Transverse colon (tissue), 4 donors: ENCODE measurements at regions not wholly inside any gene's neighbourhood (a gene's known extent, or its start where the extent isn't known, plus 50 kb on each side); places are given as distances from the start of the nearest gene placed in this dataset.

Experiments
- DNase-seq: peaks from one replicate; pipeline ENCODE4 v3.0.0-alpha.2; 2019
- H3K27ac ChIP-seq, 4 donors: fragments of 200-600 bp; sonication (generic); 2 replicates each; pipeline ENCODE4 v1.5.1; 2016 to 2018; ENCODE audit warnings: inconsistent platforms in 4 of 4
- H3K27me3 ChIP-seq: fragments of 200-600 bp; sonication (generic); 2 replicates; pipeline ENCODE4 v1.5.1; 2017; ENCODE audit warnings: inconsistent platforms
- H3K36me3 ChIP-seq, 4 donors: fragments of 200-600 bp; sonication (generic); 2 replicates each; pipeline ENCODE4 v1.5.1; 2017 to 2019; ENCODE audit warnings: inconsistent platforms in 4 of 4
- H3K4me1 ChIP-seq, 4 donors: fragments of 200-600 bp; sonication (generic); 2 replicates each; pipeline ENCODE4 v1.5.1; 2017 to 2020; ENCODE audit warnings: inconsistent platforms in 4 of 4
- H3K4me3 ChIP-seq, 4 donors: fragments of 200-600 bp; sonication (generic); 1 replicate in 1 of 4; 2 replicates in 3 of 4; pipeline versions ENCODE4 v1.5.1 to v1.6.1; 2017 to 2019; ENCODE audit warnings: inconsistent platforms in 4 of 4
- H3K9me3 ChIP-seq, 2 donors: fragments of 200-600 bp; sonication (generic); 2 replicates each; pipeline ENCODE4 v1.5.1; 2017 to 2019; ENCODE audit warnings: inconsistent platforms in 2 of 2
- EP300 ChIP-seq: sonication (generic); formaldehyde crosslinking; IDR thresholded peaks from one replicate; pipeline ENCODE4 v1.6.1; 2017; ENCODE audit warnings: antibody characterized with exemption, low read depth
- POLR2A ChIP-seq: fragments of 450-650 bp; IDR thresholded peaks from one replicate; pipeline ENCODE4 v1.6.1; 2016; ENCODE audit warnings: antibody characterized with exemption, mild to moderate bottlenecking, moderate library complexity
- POLR2AphosphoS5 ChIP-seq, 3 donors: sonication (generic); formaldehyde crosslinking; IDR thresholded peaks; one replicate each; pipeline ENCODE4 v1.6.1; 2016; ENCODE audit warnings: antibody characterized with exemption in 3 of 3
- WGBS, 2 donors: methylation state at CpG; one replicate each; pipeline ENCODE4 v1.1.5; 2018; ENCODE audit warnings: low coverage in 1 of 2; 5-methylcytosine and 5-hydroxymethylcytosine counted together
- in situ Hi-C, 4 donors: fragments of 200-750 bp; cut with MboI; loops; one replicate each; pipeline versions ENCODE4 v1.15.0 to v1.15.1; 2017; ENCODE audit warnings: low sequenced_read_pairs in 3 of 4, low pct_ligation_motif_present in 1 of 4, low pct_unique_long_range_greater_than_20kb in 1 of 4
- intact Hi-C: fragments of 100-400 bp; cut with DNase I; formaldehyde crosslinking; loops from one replicate; pipeline ENCODE4 v1.15.1; 2023; ENCODE audit warnings: low total_unique reads
- TF ChIP-seq, protein P1 (sequence below), 5 experiments: fragments of 200-600 bp in 3 of 5; fragments of 450-650 bp in 2 of 5; sonication (generic) in 3 of 5; IDR thresholded peaks; 1 replicate in 2 of 5; 2 replicates in 3 of 5; pipeline ENCODE4 v1.5.1; 2016 to 2017; ENCODE audit warnings: antibody characterized with exemption in 5 of 5, inconsistent platforms in 3 of 5, mild to moderate bottlenecking in 2 of 5, moderate library complexity in 1 of 5

DNA sequence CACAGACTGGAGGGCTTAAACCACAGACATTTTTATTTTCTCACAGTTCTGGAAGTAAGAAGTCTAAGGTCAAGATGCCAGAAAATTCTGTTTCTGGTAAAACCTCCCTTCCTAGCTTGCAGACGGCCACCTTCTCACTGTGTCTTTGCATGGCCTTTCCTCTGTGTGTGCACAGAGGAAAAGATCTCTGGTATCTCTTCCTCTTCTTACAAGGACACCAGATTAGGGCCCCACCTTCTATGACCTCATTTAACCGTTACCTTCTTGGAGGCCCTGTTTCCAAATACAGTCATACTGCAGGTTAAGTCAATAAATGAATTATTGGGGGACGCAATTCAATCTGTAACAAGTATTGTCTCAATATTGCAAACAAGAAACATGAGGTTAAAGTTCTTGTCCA, 63.0 kb upstream of the PRDX6 start:
- Histone ChIP-seq H3K4me3 (no peak overlapping the region), H3K9me3 (no peaks in the 10 kb centered on the region), H3K27me3 (no peaks in the 10 kb centered on the region), H3K27ac (no peak overlapping the region), H3K36me3 (no peaks in the 10 kb centered on the region), H3K4me1 (peaks cover 0 to 10% (median 3%) of the 10 kb centered on the region in 4 donors)
- TF ChIP-seq POLR2AphosphoS5 (IDR thresholded peaks at IDR 0.05) (no peak), EP300 (no peak), POLR2A (no peak)
- TF ChIP-seq, protein P1, sequence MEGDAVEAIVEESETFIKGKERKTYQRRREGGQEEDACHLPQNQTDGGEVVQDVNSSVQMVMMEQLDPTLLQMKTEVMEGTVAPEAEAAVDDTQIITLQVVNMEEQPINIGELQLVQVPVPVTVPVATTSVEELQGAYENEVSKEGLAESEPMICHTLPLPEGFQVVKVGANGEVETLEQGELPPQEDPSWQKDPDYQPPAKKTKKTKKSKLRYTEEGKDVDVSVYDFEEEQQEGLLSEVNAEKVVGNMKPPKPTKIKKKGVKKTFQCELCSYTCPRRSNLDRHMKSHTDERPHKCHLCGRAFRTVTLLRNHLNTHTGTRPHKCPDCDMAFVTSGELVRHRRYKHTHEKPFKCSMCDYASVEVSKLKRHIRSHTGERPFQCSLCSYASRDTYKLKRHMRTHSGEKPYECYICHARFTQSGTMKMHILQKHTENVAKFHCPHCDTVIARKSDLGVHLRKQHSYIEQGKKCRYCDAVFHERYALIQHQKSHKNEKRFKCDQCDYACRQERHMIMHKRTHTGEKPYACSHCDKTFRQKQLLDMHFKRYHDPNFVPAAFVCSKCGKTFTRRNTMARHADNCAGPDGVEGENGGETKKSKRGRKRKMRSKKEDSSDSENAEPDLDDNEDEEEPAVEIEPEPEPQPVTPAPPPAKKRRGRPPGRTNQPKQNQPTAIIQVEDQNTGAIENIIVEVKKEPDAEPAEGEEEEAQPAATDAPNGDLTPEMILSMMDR (IDR thresholded peaks at IDR 0.05) = no peak
- in situ Hi-C loops (loop anchor here in 3 of 4 donors (10.0 to 25.0 kb wide), 2 partner anchors 669 to 677 kb away; no protein-coding TSS in a partner anchor), intact Hi-C loops (no loop called here)
- DNase-seq = no peak
- 39 to 61% methylated on average over 2 to 3 of the region's 3 CpGs for WGBS, 2 donors

DNA sequence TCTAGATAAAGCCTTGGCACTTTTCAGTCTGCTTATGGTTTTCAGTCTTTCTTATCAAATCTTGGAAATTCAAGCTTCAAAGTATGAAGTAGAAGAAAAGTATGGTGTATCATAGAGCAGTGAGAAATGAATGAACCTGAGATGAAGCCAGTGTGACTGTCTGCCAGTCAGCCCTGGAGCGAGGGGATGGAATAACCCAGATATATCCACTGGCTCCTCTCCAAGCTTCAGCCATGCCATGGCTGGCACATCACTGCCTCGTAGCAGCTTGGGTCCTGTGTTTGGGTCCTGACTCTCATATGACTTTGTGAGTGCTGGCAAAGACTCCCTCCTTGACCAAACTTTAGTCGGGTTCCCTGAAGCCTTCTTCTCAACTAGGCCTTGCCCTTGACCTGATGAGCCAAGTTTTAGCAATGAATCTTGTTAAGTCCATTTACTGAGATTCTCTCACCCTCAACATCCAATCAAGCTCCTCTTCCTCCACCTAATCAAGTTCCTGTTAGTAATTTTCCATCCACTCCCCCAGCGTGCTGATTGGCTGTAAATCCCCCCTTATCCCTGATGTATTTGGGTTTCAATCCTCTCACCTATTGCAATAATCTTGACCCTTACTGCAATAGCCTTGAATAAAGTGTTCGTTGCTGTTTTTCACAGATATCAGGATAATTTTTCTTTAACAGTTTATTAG, 62.5 kb upstream of the PRDX6 start:
- H3K36me3 ChIP-seq = no peaks in the 10 kb centered on the region
- H3K27me3 ChIP-seq = no peaks in the 10 kb centered on the region
- WGBS, 2 donors = 90% methylated on average over 4 to 5 of the region's 5 CpGs
- H3K4me3 ChIP-seq = no peak overlapping the region
- no peak for DNase-seq
- no peak overlapping the region for H3K27ac ChIP-seq
- H3K9me3 ChIP-seq = no peaks in the 10 kb centered on the region
- TF ChIP-seq, protein P1 (IDR thresholded peaks at IDR 0.05) = no peak
- no peak for TF ChIP-seq POLR2AphosphoS5 (IDR thresholded peaks at IDR 0.05)
- no peak for TF ChIP-seq EP300
- H3K4me1 ChIP-seq = peaks cover 0 to 10% (median 3%) of the 10 kb centered on the region in 4 donors
- in situ Hi-C loops = loop anchor here in 3 of 4 donors (10.0 to 25.0 kb wide), 2 partner anchors 670 to 677 kb away; no protein-coding TSS in a partner anchor
- intact Hi-C loops = no loop called here

DNA sequence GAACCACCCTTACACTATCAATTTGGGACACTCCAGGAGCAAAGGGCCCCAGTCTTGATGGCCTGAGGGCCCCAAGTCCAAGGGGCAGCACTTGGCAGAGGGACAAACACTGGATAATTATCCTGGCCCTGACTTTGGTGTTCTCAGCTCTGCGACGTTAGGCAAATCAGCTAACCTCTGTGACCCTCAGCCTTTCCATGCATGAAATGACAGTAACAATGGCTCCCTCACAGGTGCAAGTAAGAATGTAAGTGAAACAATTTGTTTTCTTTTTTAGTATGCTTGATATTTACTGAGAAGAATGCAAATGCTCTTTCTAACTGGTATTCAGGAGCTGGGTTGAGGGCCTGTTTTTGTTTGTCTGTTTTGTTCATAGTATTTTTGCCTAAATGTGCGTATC, 61.6 kb upstream of the PRDX6 start:
- TF ChIP-seq, protein P1 (IDR thresholded peaks at IDR 0.05) = no peak
- TF ChIP-seq POLR2A (no peak), POLR2AphosphoS5 (IDR thresholded peaks at IDR 0.05) (no peak), EP300 (no peak)
- no peaks in the 10 kb centered on the region for H3K27me3 ChIP-seq
- DNase-seq = no peak
- H3K9me3 ChIP-seq = no peaks in the 10 kb centered on the region
- H3K36me3 ChIP-seq = no peaks in the 10 kb centered on the region
- in situ Hi-C loops (loop anchor here in 3 of 4 donors (10.0 to 25.0 kb wide), 2 partner anchors 671 to 678 kb away; no protein-coding TSS in a partner anchor), intact Hi-C loops (no loop called here)
- no peak overlapping the region for H3K27ac ChIP-seq
- H3K4me1 ChIP-seq = peaks cover 0 to 15% (median 4%) of the 10 kb centered on the region in 4 donors
- WGBS, 2 donors = 84 to 100% methylated on average over 1 to 3 of the region's 3 CpGs
- no peak overlapping the region for H3K4me3 ChIP-seq

DNA sequence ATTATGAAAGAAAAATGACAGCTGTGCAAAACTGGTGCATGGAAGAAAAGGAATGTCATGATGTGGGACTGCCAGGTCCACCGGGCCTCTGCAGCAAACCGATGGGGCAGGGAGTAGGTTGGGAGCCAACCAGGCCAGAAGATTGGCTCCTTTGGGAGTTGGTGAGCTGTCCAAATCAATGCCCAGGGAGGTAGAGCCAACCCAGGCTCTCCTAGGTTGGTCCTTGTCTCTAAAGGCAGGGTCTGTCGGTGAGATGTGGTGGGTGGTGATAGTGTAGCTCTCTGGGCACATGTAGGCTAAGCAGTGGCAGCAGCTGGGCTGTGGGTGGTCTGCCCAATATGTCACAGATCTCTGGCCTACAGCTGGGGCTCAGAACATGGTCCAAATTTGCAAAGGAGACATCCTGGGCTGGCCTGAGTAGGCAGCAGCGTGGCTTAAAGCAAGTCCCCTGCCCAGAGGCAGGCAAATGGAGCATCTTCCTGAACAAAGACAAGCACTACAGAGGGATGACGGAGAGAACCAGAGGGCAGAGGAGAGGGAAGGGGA, 61.2 kb upstream of the PRDX6 start:
- no peaks in the 10 kb centered on the region for H3K9me3 ChIP-seq
- intact Hi-C loops (no loop called here), in situ Hi-C loops (loop anchor here in 3 of 4 donors (10.0 to 25.0 kb wide), 2 partner anchors 671 to 679 kb away; no protein-coding TSS in a partner anchor)
- WGBS, 2 donors = 73% methylated on average over 5 of the region's 5 CpGs; no CpG with 5 or more reads in 1 of the 2 donors
- no peak for DNase-seq
- H3K27me3 ChIP-seq = no peaks in the 10 kb centered on the region
- TF ChIP-seq POLR2A = no peak
- no peak for TF ChIP-seq POLR2AphosphoS5 (IDR thresholded peaks at IDR 0.05)
- no peak for TF ChIP-seq EP300
- TF ChIP-seq, protein P1 (IDR thresholded peaks at IDR 0.05) = no peak
- peaks cover 0 to 15% (median 4%) of the 10 kb centered on the region in 4 donors for H3K4me1 ChIP-seq
- no peak overlapping the region for H3K4me3 ChIP-seq
- no peak overlapping the region for H3K27ac ChIP-seq
- no peaks in the 10 kb centered on the region for H3K36me3 ChIP-seq
